Mammary epithelial cell (primary cell): ENCODE measurements at regions not wholly inside any gene's neighbourhood (a gene's known extent, or its start where the extent isn't known, plus 50 kb on each side); places are given as distances from the start of the nearest gene placed in this dataset.

Experiments used
- CTCF ChIP-seq, 2 donors: IDR thresholded peaks in 1 of 2; conservative IDR thresholded peaks in 1 of 2; 2 replicates each; pipeline ENCODE4 v1.5.1; 2011 to 2012; ENCODE audit warnings: inconsistent platforms in 2 of 2, low read length in 2 of 2, mild to moderate bottlenecking in 2 of 2, control low read depth in 1 of 2, low read depth in 1 of 2; ENCODE audit not compliant: insufficient read depth in 1 of 2; ENCODE audit errors: extremely low read depth in 1 of 2
- EZH2 ChIP-seq: IDR thresholded peaks from 2 replicates; pipeline ENCODE4 v1.6.1; 2012; ENCODE audit warnings: low read length, inconsistent platforms, borderline replicate concordance

- no peak for TF ChIP-seq CTCF (conservative IDR thresholded peaks at IDR 0.05 in 1 of 2, IDR thresholded peaks at IDR 0.05 in 1 of 2; ENCODE audit: extremely low read depth in 1 of 2, insufficient read depth in 1 of 2, low read depth in 1 of 2, low read length in 2 of 2)
- no peak for TF ChIP-seq EZH2
These were observed 345.5 kb upstream of the NT5C1B start for GRCh38 chr2:18934886-18935285.
